ENCODE measurements at regions not wholly inside any gene's neighbourhood (a gene's known extent, or its start where the extent isn't known, plus 50 kb on each side); places are given as distances from the start of the nearest gene placed in this dataset.

Small RNA genes in the stretch of these regions (small RNA-seq; reads per million reads assigned to genes)
- gene COX6CP16 (0 reads per million in 7 experiments), gene MIR5093 (0 reads per million in 7 experiments)
